Lung (tissue), 11 donors: ENCODE measurements at regions not wholly inside any gene's neighbourhood (a gene's known extent, or its start where the extent isn't known, plus 50 kb on each side); places are given as distances from the start of the nearest gene placed in this dataset.

Experiments used
- ATAC-seq: fragments of 200-7000 bp; cut with Tn5 transposase; one replicate; pipeline ENCODE4 v1.9.1; 2020; ENCODE audit warnings: moderate number of reproducible peaks; ENCODE audit not compliant: insufficient read depth, low FRiP score
- DNase-seq, 3 donors: peaks; one replicate each; pipeline ENCODE4 v3.0.0-alpha.2; 2013 to 2017
- H3K27ac ChIP-seq, 2 donors: one replicate each; pipeline ENCODE4 v1.5.1; 2013; ENCODE audit warnings: mild to moderate bottlenecking in 2 of 2, moderate library complexity in 2 of 2, control low read depth in 1 of 2, inconsistent platforms in 1 of 2, low read depth in 1 of 2, low read length in 1 of 2
- H3K27me3 ChIP-seq, 3 donors: one replicate each; pipeline ENCODE4 v1.5.1; 2013; ENCODE audit warnings: low read length in 2 of 3; ENCODE audit not compliant: control insufficient read depth in 3 of 3, insufficient read depth in 3 of 3
- H3K36me3 ChIP-seq, 4 donors: one replicate each; pipeline ENCODE4 v1.5.1; 2013; ENCODE audit warnings: low read length in 4 of 4, mild to moderate bottlenecking in 1 of 4, moderate library complexity in 1 of 4; ENCODE audit not compliant: control insufficient read depth in 4 of 4, insufficient read depth in 4 of 4
- H3K4me1 ChIP-seq, 5 donors: one replicate each; pipeline ENCODE4 v1.5.1; 2013; ENCODE audit warnings: low read length in 5 of 5, mild to moderate bottlenecking in 2 of 5, moderate library complexity in 1 of 5; ENCODE audit not compliant: control insufficient read depth in 5 of 5, insufficient read depth in 5 of 5
- H3K4me3 ChIP-seq: one replicate; pipeline ENCODE4 v1.5.1; 2013; ENCODE audit warnings: mild to moderate bottlenecking, control low read depth, moderate library complexity
- H3K9ac ChIP-seq, 2 donors: one replicate each; pipeline ENCODE4 v1.5.1; 2013; ENCODE audit warnings: low read length in 2 of 2, control low read depth in 1 of 2; ENCODE audit not compliant: insufficient read depth in 1 of 2
- H3K9me3 ChIP-seq, 4 donors: one replicate each; pipeline ENCODE4 v1.5.1; 2013; ENCODE audit warnings: low read length in 3 of 4, mild to moderate bottlenecking in 1 of 4, moderate library complexity in 1 of 4; ENCODE audit not compliant: control insufficient read depth in 4 of 4, insufficient read depth in 3 of 4
- CTCF ChIP-seq: IDR thresholded peaks from 2 replicates; pipeline ENCODE4 v1.5.1; 2012; ENCODE audit warnings: mild to moderate bottlenecking; ENCODE audit errors: control extremely low read depth, extremely low read depth
- WGBS, 2 donors: extraction: QIAGEN DNeasy Blood & Tissue Kit; methylation state at CpG; one replicate each; pipeline ENCODE4 v1.1.7; 2013; 5-methylcytosine and 5-hydroxymethylcytosine counted together
- donor health status: control.
- donor health status: control.
- donor health status: Bipolar disorder and iron deficiency.
- donor health status: healthy.
- donor health status: DM: yes; HTN: yes; CAD: no.

GRCh38 chr4:147371661-147372060 lies 109.2 kb upstream of the EDNRA start:
- no peak overlapping the region for H3K4me3 ChIP-seq
- H3K9me3 ChIP-seq, result peaks cover 0 to 7% (median 0%) of the 10 kb centered on the region in 4 donors
- H3K36me3 ChIP-seq, result no peaks in the 10 kb centered on the region
- ATAC-seq (no peak), DNase-seq (no peak)
- H3K27ac ChIP-seq, result no peak overlapping the region
- no peak overlapping the region for H3K9ac ChIP-seq
- H3K4me1 ChIP-seq, result peaks cover 0 to 9% (median 2%) of the 10 kb centered on the region in 5 donors
- H3K27me3 ChIP-seq, result no peaks in the 10 kb centered on the region
- no peak for TF ChIP-seq CTCF

- H3K27me3 ChIP-seq, result no peaks in the 10 kb centered on the region
- H3K4me1 ChIP-seq, result no peaks in the 10 kb centered on the region
- H3K36me3 ChIP-seq, result no peaks in the 10 kb centered on the region
- no peak for TF ChIP-seq CTCF
- H3K9ac ChIP-seq, result no peak overlapping the region
- H3K9me3 ChIP-seq, result no peaks in the 10 kb centered on the region
- 60 to 90% methylated on average over 2 of the region's 2 CpGs for WGBS, 2 donors
- DNase-seq (no peak), ATAC-seq (no peak)
- no peak overlapping the region for H3K4me3 ChIP-seq
- no peak overlapping the region for H3K27ac ChIP-seq
These were observed 102.1 kb upstream of the EDNRA start for GRCh38 chr4:147378780-147379179.

DNA sequence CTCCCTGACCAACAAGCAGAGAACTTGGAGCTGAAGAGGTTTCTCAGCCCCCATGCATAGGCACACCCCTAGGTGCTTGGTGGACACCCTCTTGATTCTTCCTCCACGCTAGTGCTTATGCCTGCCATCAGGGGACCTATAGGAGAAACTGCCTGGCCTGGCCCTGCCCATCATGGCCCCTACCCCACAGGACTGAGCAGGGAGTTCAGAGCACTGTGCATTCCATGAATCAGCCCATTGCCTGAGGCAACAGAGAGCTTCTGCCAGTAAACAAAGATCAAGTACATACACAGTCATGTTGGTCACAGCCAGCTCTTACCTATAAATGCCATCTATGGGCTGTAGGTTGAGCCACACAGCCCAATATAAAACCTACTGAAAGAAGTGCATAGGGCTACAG lies 99.1 kb upstream of the EDNRA start:
- no peak overlapping the region for H3K9ac ChIP-seq
- 67 to 82% methylated on average over 1 of the region's 1 CpG for WGBS, 2 donors

More for the DNA sequence above, 99.1 kb upstream of the EDNRA start:
- no peaks in the 10 kb centered on the region for H3K36me3 ChIP-seq
- no peaks in the 10 kb centered on the region for H3K27me3 ChIP-seq
- DNase-seq, result no peak
- H3K27ac ChIP-seq, result no peak overlapping the region
- ATAC-seq, result no peak
- no peaks in the 10 kb centered on the region for H3K9me3 ChIP-seq
- H3K4me1 ChIP-seq, result no peaks in the 10 kb centered on the region
- H3K4me3 ChIP-seq, result no peak overlapping the region
- TF ChIP-seq CTCF, result no peak
